A204.1 (cell line): ENCODE measurements at regions not wholly inside any gene's neighbourhood (a gene's known extent, or its start where the extent isn't known, plus 50 kb on each side); places are given as distances from the start of the nearest gene placed in this dataset.

Experiments
- FAIRE-seq: peaks from 2 replicates; lab custom pipeline; 2012; peaks lifted over from hg19 to GRCh38; lab: Jason Lieb, UNC

GRCh38 chr4:17336524-17336961 is 175.3 kb downstream of the QDPR start:
- no peak for FAIRE-seq

GRCh38 chr4:17336069-17336468 is 175.8 kb downstream of the QDPR start:
- FAIRE-seq = no peak

GRCh38 chr4:17335371-17335770 is 176.5 kb downstream of the QDPR start:
- FAIRE-seq = no peak

GRCh38 chr4:17332478-17332877 is 179.4 kb downstream of the QDPR start:
- no peak for FAIRE-seq

- FAIRE-seq = no peak
Observed at GRCh38 chr4:17329046-17329445, 182.8 kb downstream of the QDPR start.

- no peak for FAIRE-seq
Observed at GRCh38 chr4:17328141-17328815, 183.6 kb downstream of the QDPR start.

- FAIRE-seq = no peak
Observed at GRCh38 chr4:17327591-17327990, 184.3 kb downstream of the QDPR start.

GRCh38 chr4:17326756-17327155 is 185.1 kb downstream of the QDPR start:
- FAIRE-seq = no peak

- no peak for FAIRE-seq
Observed at GRCh38 chr4:17325098-17325497, 186.8 kb downstream of the QDPR start.

- FAIRE-seq = peak; percentile 65
Observed at GRCh38 chr4:17324386-17324830, 187.5 kb downstream of the QDPR start.

GRCh38 chr4:17323554-17324385 is 188.1 kb downstream of the QDPR start:
- no peak for FAIRE-seq

- FAIRE-seq = no peak
Observed at GRCh38 chr4:17322514-17322913, 189.4 kb downstream of the QDPR start.

GRCh38 chr4:17320046-17320445 is 191.8 kb downstream of the QDPR start:
- FAIRE-seq = no peak

- no peak for FAIRE-seq
Observed at GRCh38 chr4:17317526-17317925, 194.4 kb downstream of the QDPR start.

- FAIRE-seq = no peak
Observed at GRCh38 chr4:17316566-17316965, 195.3 kb downstream of the QDPR start.

- no peak for FAIRE-seq
Observed at GRCh38 chr4:17315459-17315858, 196.4 kb downstream of the QDPR start.

GRCh38 chr4:17313194-17313593 is 198.7 kb downstream of the QDPR start:
- FAIRE-seq = no peak

- FAIRE-seq = no peak
Observed at GRCh38 chr4:17310269-17310652, 201.6 kb downstream of the QDPR start.

- no peak for FAIRE-seq
Observed at GRCh38 chr4:17309567-17310268, 202.2 kb downstream of the QDPR start.

- no peak for FAIRE-seq
Observed at GRCh38 chr4:17301869-17302268, 210.0 kb downstream of the QDPR start.

- FAIRE-seq = no peak
Observed at GRCh38 chr4:17301266-17301665, 210.6 kb downstream of the QDPR start.

- no peak for FAIRE-seq
Observed at GRCh38 chr4:17296921-17297890, 214.7 kb downstream of the QDPR start.
